Epithelial cell of proximal tubule (primary cell): ENCODE measurements at regions not wholly inside any gene's neighbourhood (a gene's known extent, or its start where the extent isn't known, plus 50 kb on each side); places are given as distances from the start of the nearest gene placed in this dataset.

Source experiments
- DNase-seq: peaks from one replicate; pipeline ENCODE4 v3.0.0-alpha.2; 2011; ENCODE audit warnings: low read depth
- H3K4me3 ChIP-seq: 2 replicates; pipeline ENCODE4 v1.5.1; 2011; ENCODE audit warnings: low read depth, mild to moderate bottlenecking, low read length
- TF ChIP-seq, protein P1 (sequence below): conservative IDR thresholded peaks from 2 replicates; pipeline ENCODE4 v1.5.1; 2012; ENCODE audit warnings: low read depth, mild to moderate bottlenecking, low read length

DNA sequence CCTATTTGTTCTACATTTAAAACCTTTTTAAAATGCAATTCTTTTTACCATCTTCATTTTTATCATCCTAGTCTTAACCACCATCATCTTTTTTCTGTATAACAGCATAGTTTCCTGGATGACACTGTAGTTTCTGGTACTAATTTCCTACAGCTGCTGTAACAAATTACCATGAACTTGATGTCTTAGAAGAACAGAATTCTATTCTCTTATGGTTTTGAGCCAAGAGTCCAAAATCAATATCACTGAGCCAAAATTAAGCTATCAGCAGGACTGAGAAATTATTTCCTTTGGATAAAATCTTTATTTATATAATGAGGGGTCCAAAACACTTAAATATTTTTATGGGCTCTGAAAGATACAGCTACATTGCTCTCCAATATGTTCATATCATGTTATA lies 539.3 kb downstream of the METTL4 start:
- no peak overlapping the region for H3K4me3 ChIP-seq
- DNase-seq: no peak
- TF ChIP-seq, protein P1, sequence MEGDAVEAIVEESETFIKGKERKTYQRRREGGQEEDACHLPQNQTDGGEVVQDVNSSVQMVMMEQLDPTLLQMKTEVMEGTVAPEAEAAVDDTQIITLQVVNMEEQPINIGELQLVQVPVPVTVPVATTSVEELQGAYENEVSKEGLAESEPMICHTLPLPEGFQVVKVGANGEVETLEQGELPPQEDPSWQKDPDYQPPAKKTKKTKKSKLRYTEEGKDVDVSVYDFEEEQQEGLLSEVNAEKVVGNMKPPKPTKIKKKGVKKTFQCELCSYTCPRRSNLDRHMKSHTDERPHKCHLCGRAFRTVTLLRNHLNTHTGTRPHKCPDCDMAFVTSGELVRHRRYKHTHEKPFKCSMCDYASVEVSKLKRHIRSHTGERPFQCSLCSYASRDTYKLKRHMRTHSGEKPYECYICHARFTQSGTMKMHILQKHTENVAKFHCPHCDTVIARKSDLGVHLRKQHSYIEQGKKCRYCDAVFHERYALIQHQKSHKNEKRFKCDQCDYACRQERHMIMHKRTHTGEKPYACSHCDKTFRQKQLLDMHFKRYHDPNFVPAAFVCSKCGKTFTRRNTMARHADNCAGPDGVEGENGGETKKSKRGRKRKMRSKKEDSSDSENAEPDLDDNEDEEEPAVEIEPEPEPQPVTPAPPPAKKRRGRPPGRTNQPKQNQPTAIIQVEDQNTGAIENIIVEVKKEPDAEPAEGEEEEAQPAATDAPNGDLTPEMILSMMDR: no peak

DNA sequence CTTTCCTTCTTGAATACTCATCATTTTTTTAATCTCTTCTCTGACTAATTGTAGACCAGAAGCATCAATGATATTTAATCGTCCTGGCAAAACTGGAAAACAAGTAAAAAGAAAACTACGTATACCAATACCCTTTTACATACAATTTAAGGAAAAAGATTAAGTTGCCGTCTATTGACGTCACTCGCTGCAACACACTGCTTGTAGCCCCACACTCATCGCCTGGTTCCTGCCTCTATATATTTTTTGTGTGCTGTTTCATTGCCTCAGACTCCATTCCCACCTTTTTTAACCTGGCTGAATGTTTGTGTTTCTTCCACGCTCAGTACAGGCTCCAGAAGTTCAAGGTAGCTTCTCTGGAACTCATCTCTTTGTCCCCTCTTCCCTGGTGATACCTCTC lies 536.2 kb downstream of the METTL4 start:
- no peak overlapping the region for H3K4me3 ChIP-seq
- TF ChIP-seq, protein P1: no peak
- no peak for DNase-seq

DNA sequence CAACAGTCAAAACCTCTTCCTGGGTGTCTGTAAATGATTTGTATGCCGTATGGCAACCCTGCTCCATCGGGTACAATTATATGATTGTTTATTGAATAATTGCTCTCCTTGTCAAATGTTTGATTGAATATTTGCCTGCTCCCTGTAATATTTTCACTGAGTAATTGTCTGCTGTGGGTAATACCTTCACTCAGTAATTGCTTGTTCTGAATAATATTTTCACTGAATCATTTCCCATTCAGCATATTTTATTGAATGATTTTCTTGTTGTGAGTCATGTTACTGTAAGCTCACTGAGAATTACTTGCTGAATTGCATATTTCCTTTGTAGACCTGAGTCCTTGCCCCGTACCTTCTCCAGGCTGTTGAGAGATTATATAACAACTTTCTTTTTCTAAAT lies 535.2 kb downstream of the METTL4 start:
- no peak for DNase-seq
- TF ChIP-seq, protein P1: no peak
- no peak overlapping the region for H3K4me3 ChIP-seq

- H3K4me3 ChIP-seq: no peak overlapping the region
- TF ChIP-seq, protein P1: no peak
- no peak for DNase-seq
These were observed 531.0 kb downstream of the METTL4 start for GRCh38 chr18:2040279-2040678.

GRCh38 chr18:2049986-2050385 lies 521.3 kb downstream of the METTL4 start:
- peak; percentile 41 for DNase-seq
- H3K4me3 ChIP-seq: peak overlapping the region; percentile 33
- TF ChIP-seq, protein P1: no peak

DNA sequence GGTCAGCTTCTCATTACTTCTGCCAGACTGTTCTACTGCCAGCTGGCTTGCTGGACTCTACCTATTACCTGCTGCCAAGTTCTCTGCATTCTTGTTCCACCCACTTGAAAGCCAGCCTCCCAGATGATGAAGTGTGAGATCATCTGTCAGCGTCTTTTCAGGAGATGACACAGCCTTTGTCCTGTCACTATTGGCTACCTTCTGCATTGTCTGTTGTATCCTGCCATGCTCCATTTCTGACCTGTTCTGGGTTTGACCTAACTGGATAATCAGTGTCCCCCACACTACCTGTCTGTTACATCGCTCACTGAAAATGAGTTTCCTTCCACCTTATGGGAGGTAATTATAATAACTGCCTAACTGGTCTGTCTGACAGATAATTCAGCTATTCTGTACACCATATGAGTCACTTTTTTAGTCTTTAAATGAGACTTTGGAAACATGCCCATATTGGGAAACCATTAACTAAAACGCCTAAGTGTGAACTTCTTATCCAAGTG lies 520.6 kb downstream of the METTL4 start:
- DNase-seq: peak; percentile 92
- H3K4me3 ChIP-seq: peak overlapping the region; percentile 33
- TF ChIP-seq, protein P1: no peak

DNA sequence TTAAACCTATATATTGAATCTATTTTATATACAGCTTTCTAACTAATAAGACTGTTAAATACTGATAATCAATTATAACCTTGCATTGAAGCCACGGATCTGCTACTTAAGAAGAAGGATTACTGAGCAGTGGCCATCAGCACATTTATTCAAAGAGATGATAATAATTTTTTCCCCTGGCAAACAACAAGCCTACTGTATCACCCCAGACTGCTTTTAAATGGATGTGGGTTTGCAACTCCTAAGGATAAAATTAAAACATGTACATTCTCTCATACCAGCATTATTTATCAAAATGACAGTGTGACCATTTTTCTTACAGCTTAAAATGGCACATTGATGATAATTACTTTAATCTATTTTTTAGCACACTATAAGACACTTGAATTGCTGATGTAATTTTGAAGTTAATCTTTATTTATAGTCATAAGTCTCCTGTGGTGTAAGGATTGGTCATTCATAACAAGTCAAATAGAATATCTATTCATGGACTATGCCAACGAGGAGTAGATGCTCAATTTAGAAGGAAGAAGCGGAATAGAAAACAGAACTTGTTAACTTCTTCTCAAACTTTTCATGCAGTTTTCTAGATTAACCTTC lies 517.7 kb downstream of the METTL4 start:
- TF ChIP-seq, protein P1: no peak
- DNase-seq: no peak
- H3K4me3 ChIP-seq: no peak overlapping the region
